NAMALWA (cell line): ENCODE measurements at regions not wholly inside any gene's neighbourhood (a gene's known extent, or its start where the extent isn't known, plus 50 kb on each side); places are given as distances from the start of the nearest gene placed in this dataset.
A peak's percentile ranks its signal among the peaks of the same experiment; 100 is the strongest.
"Not testable (repeated sequence)": the region's sequence is repeated elsewhere in the genome, so short reads cannot be mapped to it uniquely, and the experiment has no call there.

Source experiments
- DNase-seq: peaks from one replicate; pipeline ENCODE4 v3.0.0-alpha.2; 2015; ENCODE audit warnings: low spot score

DNA sequence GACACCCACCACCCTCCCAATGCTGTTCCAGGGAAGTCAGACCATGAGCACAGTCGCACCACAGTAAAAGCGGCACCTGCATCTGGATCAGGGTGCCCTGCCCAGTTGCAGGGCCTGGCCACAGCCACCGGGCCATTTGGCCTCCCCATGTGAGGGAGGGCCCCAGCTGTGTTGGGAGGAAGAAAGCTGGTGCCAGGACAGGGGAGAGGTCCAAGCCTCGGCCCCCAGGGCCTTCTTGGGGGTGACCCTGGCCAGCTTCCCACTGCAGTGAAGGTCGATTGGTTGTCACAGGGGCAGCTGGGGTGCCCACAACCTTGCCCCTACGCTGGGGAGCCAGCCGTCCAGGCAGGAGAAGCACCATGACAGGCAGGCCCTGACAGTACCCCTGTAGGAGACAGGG is 183.2 kb upstream of the RAB6C start:
- no peak for DNase-seq

DNA sequence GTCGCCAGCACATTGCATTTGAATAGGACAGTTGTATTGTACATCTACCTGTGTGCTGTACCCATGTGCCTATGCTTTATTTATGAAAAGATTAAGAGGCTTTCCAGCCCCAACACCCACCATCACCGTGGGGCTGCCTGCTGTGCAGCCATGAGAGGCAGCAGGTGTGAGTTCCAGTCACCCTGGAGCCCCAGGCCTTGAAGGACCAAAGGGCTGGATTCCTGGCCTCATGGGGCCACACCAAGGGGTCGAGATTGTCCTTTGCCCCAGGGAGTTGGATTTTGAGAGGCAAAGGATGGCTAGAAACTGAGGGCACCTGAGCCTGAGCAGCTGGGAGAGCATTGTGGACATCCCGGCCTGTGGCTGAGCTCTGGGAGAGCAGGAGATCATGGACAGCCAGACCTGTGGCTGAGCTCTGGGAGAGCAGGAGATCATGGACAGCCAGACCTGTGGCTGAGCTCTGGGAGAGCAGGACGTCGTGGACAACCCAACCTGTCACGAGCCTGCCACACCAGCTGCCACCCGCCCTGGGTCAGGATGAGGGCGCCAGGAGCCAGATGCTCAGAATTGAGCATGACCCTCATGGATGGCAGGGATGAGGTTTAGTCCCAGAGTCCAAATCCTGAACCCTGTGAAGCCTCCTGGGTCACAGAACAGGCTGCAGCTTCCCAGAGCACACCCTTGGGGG is 182.5 kb upstream of the RAB6C start:
- no peak for DNase-seq

DNA sequence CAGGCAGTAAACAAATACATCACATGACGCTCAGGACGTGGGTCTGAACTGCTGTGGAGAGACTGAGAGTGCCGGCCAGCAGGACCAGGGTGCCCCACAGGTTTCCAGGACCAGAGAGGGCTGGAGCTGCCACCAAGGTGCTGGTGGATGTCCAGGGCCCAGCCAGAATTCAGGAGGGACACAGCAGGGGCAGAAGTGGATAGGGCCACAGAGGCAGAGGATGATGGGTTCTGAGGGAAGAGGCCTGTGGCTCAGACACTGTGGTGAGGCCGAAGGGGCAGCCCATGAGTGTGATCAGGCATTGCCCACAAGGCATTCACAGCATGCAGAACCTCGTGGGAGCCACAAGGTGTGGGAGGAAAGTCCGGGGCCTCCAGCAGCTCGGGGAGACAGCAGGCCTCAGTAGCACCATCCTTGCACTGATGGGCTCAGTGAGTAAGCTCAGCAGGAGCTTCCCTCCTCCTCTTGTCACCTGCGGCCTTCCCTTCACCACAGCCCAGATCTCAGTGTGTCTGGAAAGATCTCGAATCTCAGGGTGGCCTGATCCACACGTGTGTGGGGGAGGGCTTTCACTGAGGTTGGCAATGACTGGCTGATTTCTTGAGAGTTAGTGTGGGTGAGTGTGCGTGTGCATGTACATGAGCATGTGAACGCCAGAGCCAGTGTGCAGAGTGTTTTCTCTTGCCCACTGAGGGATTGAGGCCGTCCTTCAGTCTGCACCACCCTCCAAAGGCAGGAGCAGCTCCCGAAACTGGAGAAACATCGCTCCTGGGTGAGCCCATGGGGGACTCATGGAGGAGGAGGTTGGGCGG is 181.8 kb upstream of the RAB6C start:
- DNase-seq: no peak

DNA sequence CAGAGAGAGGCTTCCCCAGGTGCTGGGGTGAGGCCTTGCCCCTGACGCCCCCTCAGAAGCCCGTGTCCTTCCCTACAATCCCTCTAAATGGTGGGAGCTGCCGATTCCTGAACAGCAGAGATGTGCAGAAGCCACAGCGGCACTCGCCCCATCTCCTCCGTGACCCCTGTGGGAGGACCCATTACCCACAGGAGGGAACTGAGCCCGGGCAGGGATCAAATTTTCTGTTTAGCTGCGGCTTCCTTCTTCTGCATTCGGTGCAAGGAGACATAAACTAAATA is 181.2 kb upstream of the RAB6C start:
- no peak for DNase-seq

DNA sequence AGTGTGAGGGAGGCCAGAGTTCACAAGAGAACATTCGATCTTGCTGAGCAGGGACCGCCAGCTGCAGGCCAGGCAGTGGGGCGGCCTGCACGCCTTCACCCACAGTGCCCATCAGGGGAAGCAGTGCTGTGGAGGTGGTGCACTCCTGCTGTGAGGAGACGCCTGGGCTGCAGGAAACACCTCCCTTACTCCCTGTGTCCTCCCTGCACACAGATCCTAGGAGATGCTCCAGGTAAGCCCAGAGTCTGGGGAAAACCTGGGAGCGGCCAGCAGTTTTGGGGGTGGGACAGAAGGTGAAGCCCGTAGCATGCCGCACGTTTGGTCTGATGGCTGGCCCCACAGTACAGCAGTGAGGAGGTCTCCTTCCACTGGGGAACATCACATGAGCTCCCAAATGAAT is 180.8 kb upstream of the RAB6C start:
- DNase-seq: no peak

DNA sequence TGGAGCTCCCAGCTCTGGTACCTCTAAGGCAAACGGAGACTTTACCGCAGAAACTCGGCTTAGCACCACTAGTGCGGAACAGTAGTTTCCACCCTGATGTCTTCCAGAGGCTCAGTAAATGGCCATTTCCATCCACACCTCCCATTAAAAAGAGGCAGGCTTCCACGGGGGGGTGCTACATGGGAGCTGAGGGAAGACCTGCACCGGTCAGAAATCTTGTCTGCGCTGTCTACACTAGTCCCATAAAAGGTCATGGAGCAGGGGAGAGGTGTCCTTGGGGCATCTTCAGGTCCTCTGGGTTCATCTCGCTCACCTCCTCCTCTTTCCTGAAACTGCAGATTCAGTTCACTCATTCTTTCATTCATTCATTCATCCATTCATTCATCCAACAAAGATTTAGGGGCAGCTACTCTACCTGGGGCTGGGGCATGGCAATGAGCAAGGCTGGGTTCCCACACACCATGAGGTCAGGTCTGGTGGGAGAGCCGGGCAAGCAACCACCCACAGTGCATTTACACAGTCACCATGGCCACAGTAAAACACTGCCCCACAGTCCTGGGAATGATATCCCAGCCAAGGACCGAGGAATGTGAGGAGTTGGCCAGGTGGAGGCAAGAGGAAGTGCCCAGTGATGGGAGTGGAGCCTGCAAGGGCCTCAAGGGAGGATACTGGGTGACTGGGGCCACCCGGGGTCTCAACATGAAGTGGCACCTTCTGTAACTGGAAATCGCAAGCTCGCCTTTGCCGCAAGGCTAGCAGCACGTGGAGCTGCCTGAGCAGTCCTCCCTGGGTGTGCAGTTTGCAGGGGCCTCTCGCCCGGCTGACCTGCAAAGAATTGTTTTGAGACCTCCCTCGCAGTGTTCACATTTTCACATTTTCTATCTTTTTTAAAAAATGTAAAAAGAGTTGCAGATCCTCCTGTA is 180.2 kb upstream of the RAB6C start:
- DNase-seq: no peak

DNA sequence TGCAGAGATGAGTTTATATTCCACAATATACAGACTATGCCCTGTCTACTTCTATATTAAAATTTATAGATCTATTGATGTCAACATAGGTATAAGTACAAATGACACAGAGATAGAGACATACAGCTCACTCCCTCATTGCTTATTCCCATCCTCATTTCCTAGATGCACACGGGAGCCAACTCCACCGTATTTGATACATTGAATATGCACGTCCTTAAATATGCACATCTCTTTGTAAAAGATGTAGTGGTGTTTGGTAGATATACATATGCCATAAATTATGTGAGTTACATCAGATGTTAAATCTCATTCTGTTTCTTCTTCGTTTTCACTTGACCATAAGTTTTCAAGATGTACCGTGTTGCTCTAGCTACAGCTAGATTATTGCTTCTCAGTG is 179.2 kb upstream of the RAB6C start:
- DNase-seq: no peak

DNA sequence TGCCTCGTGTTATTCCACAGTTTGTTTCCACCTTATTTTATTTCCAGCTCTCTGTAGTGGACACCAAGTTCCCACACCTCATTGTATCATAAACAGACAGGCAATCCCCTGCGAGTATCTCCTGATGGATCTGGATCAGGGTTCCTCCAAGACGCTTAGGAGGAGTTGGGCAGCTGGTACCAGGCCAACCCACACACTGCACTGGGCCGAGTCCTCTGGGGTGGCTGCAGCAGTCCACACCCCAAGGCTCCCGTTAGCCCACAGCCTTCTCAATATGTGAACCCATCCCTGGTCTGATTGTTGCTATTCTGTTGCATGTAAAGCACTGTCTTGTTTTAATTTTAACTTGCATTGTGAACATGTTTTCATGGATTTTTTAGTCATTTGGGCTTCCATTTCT is 178.8 kb upstream of the RAB6C start:
- DNase-seq: no peak

DNA sequence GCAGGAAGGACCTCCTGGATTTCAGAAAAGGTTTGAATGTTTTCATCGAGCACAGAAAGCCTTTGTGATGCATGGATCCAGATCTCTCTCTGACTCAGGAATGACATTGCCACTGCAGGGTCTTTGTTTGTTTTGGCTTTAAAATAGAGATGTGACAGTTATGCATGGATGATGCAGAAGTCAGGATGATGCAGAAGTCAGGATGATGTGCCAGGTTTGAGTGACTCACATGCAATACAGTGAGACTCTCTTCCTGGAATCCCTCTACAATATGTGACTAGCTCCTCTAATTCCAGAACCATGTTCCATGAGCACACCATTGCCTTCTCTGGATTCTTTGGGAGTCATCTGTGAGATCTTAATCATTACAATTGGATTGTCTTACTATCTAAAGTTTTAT is 177.9 kb upstream of the RAB6C start:
- no peak for DNase-seq

DNA sequence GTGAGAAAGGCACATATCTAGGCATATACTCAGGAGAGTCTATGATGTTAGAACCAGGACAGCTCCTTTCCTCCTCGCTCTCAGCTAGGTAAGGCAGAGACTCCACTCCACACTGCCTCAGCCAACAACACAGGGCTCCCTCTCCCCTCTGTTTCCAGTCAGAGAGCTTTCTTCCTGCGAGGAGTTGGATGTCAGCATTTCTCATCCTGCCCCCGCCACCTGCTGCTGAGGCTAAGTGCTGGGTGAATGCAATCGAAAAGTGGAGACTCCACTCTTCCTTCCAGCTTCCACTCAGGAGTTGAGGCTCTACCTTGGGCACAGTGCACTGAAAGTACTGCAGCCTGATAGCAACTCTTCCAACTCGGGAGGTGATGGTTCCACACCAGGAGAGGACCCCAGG is 177.2 kb upstream of the RAB6C start:
- no peak for DNase-seq

DNA sequence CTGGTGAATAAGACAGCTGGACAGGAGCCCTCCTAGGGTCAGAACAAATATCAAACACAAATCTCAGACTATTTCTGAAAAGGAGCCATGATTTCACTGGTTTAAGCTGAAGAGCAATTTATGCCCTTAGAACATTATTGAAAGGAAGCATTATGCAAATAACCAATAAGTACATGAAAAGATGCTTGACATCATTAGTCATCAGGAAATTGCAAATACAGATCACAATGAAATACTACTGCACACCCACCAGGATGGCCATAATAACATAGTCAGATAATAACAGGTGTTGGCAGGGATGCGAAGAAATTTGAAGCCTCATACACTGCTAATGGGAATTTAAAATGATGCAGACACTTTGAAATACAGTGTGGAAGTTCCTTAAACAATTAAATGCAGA is 176.4 kb upstream of the RAB6C start:
- DNase-seq: no peak

DNA sequence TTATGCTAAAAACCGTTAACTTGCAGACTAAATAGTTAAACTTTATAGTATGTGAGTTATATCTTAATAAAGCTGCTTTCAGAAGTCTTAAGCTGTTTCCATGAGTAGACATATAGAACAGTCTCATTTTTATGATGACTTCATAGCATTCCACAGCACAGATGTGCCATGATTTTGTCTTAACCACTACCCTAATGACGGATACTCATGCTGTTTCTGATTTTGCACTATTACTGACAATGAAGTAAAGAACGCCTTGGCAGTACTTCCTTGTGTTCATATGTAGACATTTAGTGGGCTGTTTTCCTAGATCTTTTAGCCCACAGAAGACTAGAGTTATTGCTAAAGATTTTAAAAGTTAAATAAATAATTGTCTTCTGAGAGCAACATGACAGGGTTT is 175.6 kb upstream of the RAB6C start:
- DNase-seq: no peak

DNA sequence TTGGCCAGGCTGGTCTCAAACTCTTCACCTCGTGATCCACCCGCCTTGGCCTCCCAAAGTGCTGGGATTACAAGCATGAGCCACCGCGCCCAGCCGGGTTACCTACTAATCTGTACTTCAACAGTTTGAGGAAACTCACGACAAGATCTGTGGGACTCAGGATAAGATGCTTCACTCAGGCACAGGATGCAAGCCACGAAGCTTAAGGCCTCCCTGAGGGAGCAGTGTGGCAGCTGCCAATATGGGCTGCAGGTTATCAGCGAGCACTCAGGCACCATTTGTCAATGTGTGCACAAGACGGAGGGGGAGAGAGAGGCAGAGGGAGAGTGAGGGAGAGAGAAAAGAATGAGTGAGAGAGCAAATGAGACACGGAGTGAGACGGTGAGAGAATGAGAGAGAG is 173.6 kb upstream of the RAB6C start:
- no peak for DNase-seq

DNA sequence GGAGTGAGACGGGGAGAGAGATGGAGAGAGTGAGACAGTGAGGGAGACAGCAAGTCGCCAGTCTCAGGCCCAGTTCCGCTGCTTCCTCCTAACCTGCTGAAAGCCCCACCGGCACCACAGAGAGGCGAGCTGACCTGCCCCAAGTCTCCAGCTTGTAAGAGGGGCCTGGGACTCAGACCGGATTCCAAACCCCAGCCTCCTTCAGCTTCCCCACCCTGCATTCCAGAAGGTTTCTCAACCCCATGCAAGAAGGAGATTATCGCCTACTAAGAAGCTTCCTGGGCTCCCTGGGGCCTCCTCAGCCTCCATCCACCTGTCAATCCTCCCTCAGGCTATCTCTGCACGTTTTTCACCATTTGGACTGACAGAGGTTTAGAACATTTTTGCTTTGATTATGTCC is 173.1 kb upstream of the RAB6C start:
- no peak for DNase-seq

DNA sequence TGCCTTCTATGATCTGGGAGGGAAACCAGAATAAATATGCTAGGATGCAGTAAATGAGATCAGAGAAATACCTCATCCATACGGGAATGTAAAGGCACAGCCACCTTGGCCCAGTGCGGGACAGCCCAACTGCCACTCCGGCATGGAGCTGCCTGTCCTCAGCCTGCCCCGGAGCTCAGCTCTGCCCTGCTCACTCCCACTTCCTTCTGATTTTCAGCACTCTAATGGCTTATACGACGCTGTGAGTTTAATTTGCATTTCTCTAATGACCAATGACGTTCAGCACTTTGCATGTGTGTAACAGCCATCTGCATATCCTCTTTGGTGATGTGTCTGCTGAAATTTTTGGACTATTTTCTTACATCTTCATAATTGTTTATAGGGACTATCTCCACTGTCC is 172.5 kb upstream of the RAB6C start:
- DNase-seq: peak; percentile 22

DNA sequence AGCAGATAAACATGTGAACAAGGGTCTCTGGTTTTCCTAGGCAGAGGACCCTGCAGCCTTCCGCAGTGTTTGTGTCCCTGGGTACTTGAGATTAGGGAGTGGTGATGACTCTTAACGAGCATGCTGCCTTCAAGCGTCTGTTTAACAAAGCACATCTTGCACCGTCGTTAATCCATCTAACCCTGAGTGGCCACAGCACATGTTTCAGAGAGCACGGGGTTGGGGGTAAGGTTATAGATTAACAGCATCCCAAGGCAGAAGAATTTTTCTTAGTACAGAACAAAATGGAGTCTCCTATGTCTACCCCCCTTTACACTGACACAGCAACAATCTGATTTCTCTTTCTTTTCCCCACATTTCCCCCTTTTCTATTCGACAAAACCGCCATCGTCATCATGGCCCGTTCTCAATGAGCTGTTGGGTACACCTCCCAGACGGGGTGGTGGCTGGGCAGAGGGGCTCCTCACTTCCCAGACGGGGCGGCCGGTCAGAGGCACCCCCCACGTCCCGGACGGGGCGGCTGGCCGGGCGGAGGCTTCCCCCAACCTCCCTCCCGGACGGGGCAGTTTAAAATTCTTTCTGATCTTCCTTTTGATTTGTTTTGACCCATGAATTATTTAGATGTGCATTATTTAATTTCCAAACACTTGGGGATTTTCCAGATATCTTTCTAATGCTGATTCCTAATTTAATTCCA is 171.7 kb upstream of the RAB6C start:
- DNase-seq: not testable (repeated sequence)

DNA sequence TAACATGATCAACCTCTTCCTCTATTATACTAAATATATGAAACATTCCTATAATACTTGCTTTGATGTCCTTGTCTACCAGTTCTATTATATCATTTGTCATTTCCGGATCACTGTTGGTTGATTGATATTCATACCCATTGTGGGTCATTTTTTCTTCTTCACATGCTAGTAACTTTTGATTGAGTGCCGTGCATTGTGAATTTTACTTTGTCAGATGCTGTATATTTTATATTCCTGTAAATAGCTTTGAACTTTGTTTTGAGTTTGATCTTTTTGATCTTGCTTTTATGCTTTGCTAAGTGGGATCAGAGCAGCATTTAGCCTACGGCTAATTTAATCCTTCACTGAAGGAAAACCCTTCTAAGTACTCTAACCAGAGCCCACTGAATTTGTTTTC is 168.9 kb upstream of the RAB6C start:
- DNase-seq: no peak

DNA sequence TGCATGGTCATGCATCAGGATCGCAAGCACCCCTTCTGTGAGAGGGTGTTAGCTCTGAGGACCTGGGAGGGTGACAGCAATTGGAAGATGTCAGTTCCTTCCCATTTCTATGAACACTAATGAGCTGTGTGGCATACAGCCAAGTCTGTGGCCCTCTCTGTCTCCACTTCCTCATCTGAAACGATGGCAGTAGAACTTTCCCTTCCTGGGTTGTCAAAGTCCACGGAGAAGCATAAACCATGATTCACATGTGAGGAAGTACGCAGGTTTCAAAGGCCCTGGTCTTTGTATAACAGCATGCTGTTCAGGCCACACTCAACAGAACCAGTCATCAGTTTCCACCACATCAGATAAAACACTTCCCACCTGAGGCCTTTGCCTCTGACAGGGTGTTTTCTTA is 167.4 kb upstream of the RAB6C start:
- peak; percentile 39 for DNase-seq

DNA sequence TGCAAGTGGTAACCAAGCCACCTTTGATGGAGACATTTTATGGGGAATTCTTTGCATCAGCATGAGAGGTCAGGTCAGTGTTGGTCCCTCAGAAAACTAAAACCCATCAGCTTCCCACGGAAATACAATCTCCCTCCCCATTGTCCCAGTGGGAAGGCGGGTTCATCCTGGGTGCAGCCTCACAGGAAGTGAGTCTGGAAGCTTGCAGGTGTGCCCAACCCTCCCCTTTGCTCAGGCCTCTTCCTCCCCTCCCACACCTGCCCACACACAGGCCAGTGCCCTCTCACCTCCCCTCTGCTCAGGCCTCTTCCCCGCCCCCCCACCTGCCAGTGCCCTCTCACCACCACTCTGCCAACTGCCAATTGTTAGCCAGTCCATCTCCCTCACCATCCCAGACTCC is 166.8 kb upstream of the RAB6C start:
- no peak for DNase-seq

DNA sequence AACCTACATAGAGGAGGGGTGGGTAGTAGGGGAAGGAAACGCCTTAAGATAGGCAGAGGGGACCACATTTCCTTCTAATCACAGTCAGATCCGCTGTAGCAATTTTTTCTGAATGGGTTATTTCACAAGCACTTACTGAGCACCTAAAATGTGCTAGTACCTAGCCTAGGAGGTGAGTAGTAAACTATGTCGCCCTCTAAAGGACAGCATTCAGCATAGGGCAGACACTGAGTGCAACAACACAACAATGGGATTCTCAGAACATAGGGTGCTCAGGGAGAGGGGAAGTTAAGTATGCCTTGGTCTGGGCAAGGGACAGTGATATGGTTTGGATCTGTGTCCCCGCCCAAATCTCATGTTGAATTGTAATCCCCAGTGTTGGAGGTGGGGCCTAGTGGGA is 166.1 kb upstream of the RAB6C start:
- DNase-seq: peak; percentile 11

DNA sequence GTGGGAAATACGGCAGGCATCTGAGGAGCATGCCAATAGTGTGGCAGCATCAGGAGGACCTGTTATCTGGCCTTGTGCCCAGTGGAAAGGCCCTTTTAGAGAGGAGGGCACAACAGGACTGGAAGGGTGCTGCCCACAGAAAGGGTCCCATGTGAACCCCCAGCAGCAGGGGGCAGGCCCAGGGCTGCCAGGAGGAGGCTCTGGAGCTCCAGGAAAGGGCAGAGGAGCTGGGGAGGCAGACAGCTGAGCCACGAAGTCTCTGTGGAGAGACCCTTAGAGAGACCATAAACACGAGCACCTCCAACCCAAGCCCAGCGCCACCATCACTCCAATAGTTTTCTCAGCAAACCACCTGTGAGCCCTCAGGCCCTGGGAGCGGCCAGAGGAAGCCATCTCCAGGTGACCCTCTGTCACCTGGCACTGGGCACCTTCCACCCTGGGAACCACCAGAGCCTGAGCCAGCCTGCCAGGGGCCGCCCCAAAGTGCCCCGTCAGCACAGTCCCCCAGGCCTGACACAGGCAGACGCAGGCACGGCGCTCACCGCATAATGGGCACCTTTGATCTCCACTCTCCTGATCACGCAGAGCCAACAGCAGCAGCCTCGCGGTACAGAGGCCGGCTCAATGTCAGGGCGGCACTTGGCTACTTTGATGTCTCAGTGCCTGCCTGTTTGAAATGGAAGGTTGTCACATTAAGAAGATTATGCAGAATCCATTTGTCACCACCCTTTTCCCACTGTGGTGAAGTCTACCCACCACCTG is 162.5 kb upstream of the RAB6C start:
- DNase-seq: no peak

DNA sequence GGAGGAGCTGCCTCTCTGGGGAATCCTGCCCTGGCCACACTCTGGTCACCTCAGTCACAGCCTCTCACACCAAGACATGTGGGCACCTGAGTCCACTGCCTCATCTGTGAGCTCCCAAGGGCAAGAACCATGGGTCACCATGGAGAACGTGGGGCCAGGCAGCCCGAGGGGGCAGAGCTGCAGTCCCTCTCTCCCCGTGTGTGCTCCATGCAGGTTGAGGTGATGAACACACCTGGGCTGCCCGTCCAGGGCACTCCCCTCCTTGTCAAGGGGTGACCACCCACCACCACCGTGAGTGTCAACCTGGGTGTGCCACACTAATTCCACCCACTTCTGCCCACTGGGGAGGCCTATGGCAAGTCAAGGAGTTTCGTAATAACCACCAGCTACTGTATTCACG is 159.6 kb upstream of the RAB6C start:
- DNase-seq: no peak
